Stomach (tissue), 4 donors: ENCODE measurements at regions not wholly inside any gene's neighbourhood (a gene's known extent, or its start where the extent isn't known, plus 50 kb on each side); places are given as distances from the start of the nearest gene placed in this dataset.

ENCODE experiments used
- POLR2A ChIP-seq, 4 donors: fragments of 450-650 bp; IDR thresholded peaks; one replicate each; pipeline ENCODE4 v1.6.1; 2016; ENCODE audit warnings: antibody characterized with exemption in 4 of 4, control low read depth in 2 of 4, mild to moderate bottlenecking in 1 of 4, moderate library complexity in 1 of 4
- TF ChIP-seq, protein P1 (sequence below), 7 experiments: fragments of 450-650 bp in 4 of 7; fragments of 200-600 bp in 3 of 7; sonication (generic) in 3 of 7; IDR thresholded peaks; one replicate each; pipeline ENCODE4 v1.5.1; 2016 to 2019; ENCODE audit warnings: antibody characterized with exemption in 7 of 7, control low read depth in 2 of 7, mild to moderate bottlenecking in 1 of 7

DNA sequence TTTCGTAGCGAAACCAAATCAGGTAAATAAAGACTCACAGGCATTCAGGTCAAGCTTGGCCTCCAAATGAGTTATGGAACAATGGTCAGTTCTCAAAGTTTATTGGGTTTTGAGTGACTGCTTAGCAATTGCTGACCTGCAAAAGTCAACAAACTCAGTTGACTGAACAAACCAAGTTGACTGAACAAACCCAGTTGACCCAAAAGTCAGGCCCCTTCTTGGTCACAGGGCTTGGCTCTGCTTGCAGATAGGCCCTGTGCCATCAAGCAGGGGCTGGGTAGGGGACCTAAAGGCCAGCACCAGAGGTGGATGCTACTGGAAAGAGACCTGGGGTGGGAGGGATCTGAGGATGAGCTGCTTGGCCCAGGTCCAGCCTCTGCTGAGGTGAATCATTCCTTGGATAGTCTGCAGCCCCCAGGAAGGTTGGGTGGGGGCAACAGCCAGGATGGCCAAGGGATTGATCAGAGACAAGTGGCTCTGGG lies 64.6 kb downstream of the GADD45G start:
- TF ChIP-seq, protein P1, sequence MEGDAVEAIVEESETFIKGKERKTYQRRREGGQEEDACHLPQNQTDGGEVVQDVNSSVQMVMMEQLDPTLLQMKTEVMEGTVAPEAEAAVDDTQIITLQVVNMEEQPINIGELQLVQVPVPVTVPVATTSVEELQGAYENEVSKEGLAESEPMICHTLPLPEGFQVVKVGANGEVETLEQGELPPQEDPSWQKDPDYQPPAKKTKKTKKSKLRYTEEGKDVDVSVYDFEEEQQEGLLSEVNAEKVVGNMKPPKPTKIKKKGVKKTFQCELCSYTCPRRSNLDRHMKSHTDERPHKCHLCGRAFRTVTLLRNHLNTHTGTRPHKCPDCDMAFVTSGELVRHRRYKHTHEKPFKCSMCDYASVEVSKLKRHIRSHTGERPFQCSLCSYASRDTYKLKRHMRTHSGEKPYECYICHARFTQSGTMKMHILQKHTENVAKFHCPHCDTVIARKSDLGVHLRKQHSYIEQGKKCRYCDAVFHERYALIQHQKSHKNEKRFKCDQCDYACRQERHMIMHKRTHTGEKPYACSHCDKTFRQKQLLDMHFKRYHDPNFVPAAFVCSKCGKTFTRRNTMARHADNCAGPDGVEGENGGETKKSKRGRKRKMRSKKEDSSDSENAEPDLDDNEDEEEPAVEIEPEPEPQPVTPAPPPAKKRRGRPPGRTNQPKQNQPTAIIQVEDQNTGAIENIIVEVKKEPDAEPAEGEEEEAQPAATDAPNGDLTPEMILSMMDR (IDR thresholded peaks at IDR 0.05) = no peak
- TF ChIP-seq POLR2A (IDR thresholded peaks at IDR 0.05) = no peak
